A549 (cell line): ENCODE measurements at regions not wholly inside any gene's neighbourhood (a gene's known extent, or its start where the extent isn't known, plus 50 kb on each side); places are given as distances from the start of the nearest gene placed in this dataset.

ENCODE experiments used
- ATAC-seq, 2 experiments: fragments of 200-7000 bp in 1 of 2; fragments of >200 bp in 1 of 2; cut with Nextera tagmentation in 1 of 2; cut with Tn5 transposase in 1 of 2; 3 replicates each; pipeline versions ENCODE4 v1.8.0 to v1.9.1; 2018 to 2020; ENCODE audit warnings: mild to moderate bottlenecking in 1 of 2, moderate library complexity in 1 of 2
- CTCF ChIA-PET: fragments of 300-600 bp; sonication (Branson Sonifier 250); formaldehyde crosslinking; extraction: SDS; loops from one replicate; lab custom pipeline; 2021; ENCODE audit warnings: antibody characterized with exemption, inconsistent platforms; lab: Yijun Ruan, JAX
- POLR2A ChIA-PET: fragments of 350-600 bp; formaldehyde crosslinking; extraction: SDS; loops from one replicate; lab custom pipeline; 2021; ENCODE audit warnings: antibody characterized with exemption, inconsistent platforms; lab: Yijun Ruan, JAX
- DNase-seq, 2 experiments: peaks; one replicate each; pipeline versions ENCODE4 v3.0.0 to v3.0.0-alpha.2; 2011 to 2016; ENCODE audit warnings: low read depth in 1 of 2, low spot score in 1 of 2
- FAIRE-seq: peaks from 2 replicates; lab custom pipeline; 2011; peaks lifted over from hg19 to GRCh38; lab: Jason Lieb, UNC
- H3K27ac ChIP-seq, 2 experiments: fragments of >200 bp; sonication (Bioruptor Twin); formaldehyde crosslinking; 3 replicates each; pipeline ENCODE4 v1.5.1; 2016 to 2017
- H3K4me1 ChIP-seq: fragments of >200 bp; sonication (Bioruptor Twin); formaldehyde crosslinking; 3 replicates; pipeline ENCODE4 v1.6.1; 2016
- H3K4me2 ChIP-seq: fragments of >200 bp; sonication (Bioruptor Twin); formaldehyde crosslinking; 3 replicates; pipeline ENCODE4 v1.6.1; 2016
- H3K4me3 ChIP-seq: fragments of >200 bp; sonication (Bioruptor Twin); formaldehyde crosslinking; 3 replicates; pipeline ENCODE4 v1.5.1; 2016
- H3K9me3 ChIP-seq: fragments of >200 bp; sonication (Bioruptor Twin); formaldehyde crosslinking; 3 replicates; pipeline ENCODE4 v1.6.1; 2016
- BHLHE40 ChIP-seq: IDR thresholded peaks from 2 replicates; pipeline ENCODE4 v1.6.1; 2012; ENCODE audit warnings: low read depth, low read length, inconsistent platforms
- CBX8 ChIP-seq: fragments of 200-600 bp; sonication (generic); IDR thresholded peaks from 2 replicates; pipeline ENCODE4 v1.6.1; 2016
- CEBPB ChIP-seq, 2 experiments: fragments of >200 bp in 1 of 2; sonication (Bioruptor Twin) in 1 of 2; formaldehyde crosslinking in 1 of 2; IDR thresholded peaks; 2 replicates each; pipeline ENCODE4 v1.6.1; 2012 to 2016
- CTCF ChIP-seq: fragments of >200 bp; sonication (Bioruptor Twin); formaldehyde crosslinking; IDR thresholded peaks from 3 replicates; pipeline ENCODE4 v1.5.1; 2016
- EHF ChIP-seq: fragments of 250-450 bp; sonication (Bioruptor Pico); IDR thresholded peaks from 2 replicates; pipeline ENCODE4 v1.5.0; 2020; ENCODE audit warnings: mild to moderate bottlenecking
- ESRRA ChIP-seq: fragments of 150-350 bp; IDR thresholded peaks from 2 replicates; pipeline ENCODE4 v1.6.1; 2014; ENCODE audit warnings: mild to moderate bottlenecking, low read length, borderline replicate concordance
- FOSB ChIP-seq: fragments of 250-450 bp; sonication (Bioruptor Pico); IDR thresholded peaks from 2 replicates; pipeline ENCODE4 v1.5.0; 2020; ENCODE audit warnings: mild to moderate bottlenecking, moderate library complexity
- FOSL2 ChIP-seq, 2 experiments: fragments of 450-650 bp in 1 of 2; fragments of >200 bp in 1 of 2; sonication (Bioruptor Twin) in 1 of 2; formaldehyde crosslinking; IDR thresholded peaks; 2 replicates each; pipeline versions ENCODE4 v1.5.0 to v1.6.1; 2016 to 2020; ENCODE audit warnings: mild to moderate bottlenecking in 1 of 2, moderate library complexity in 1 of 2
- GATA3 ChIP-seq: IDR thresholded peaks from 2 replicates; pipeline ENCODE4 v1.6.1; 2012; ENCODE audit warnings: borderline replicate concordance
- HOXB13 ChIP-seq: fragments of 250-450 bp; sonication (Bioruptor Pico); IDR thresholded peaks from 2 replicates; pipeline ENCODE4 v1.5.0; 2020; ENCODE audit warnings: low read depth, mild to moderate bottlenecking, moderate library complexity
- HOXB5 ChIP-seq: fragments of 250-450 bp; sonication (Bioruptor Pico); IDR thresholded peaks from 2 replicates; pipeline ENCODE4 v1.5.0; 2020; ENCODE audit warnings: mild to moderate bottlenecking, moderate library complexity
- KDM1A ChIP-seq: fragments of 200-600 bp; sonication (generic); IDR thresholded peaks from 2 replicates; pipeline ENCODE4 v1.6.1; 2016; ENCODE audit warnings: low read depth, mild to moderate bottlenecking
- KDM5A ChIP-seq: fragments of 200-600 bp; sonication (generic); IDR thresholded peaks from 2 replicates; pipeline ENCODE4 v1.6.1; 2016; ENCODE audit warnings: antibody characterized with exemption, mild to moderate bottlenecking
- PBX3 ChIP-seq: IDR thresholded peaks from 2 replicates; pipeline ENCODE4 v1.6.1; 2012
- POLR2A ChIP-seq: IDR thresholded peaks from 2 replicates; pipeline ENCODE4 v1.6.1; 2012; ENCODE audit warnings: mild to moderate bottlenecking, low read length
- POLR2AphosphoS2 ChIP-seq: conservative IDR thresholded peaks from 2 replicates; pipeline ENCODE4 v1.6.1; 2012; ENCODE audit warnings: low read length, improper control_type of control experiment, inconsistent platforms
- RAD21 ChIP-seq, 2 experiments: fragments of >200 bp in 1 of 2; sonication (Bioruptor Twin) in 1 of 2; formaldehyde crosslinking in 1 of 2; IDR thresholded peaks in 1 of 2; conservative IDR thresholded peaks in 1 of 2; 2 replicates in 1 of 2; 3 replicates in 1 of 2; pipeline ENCODE4 v1.6.1; 2012 to 2018; ENCODE audit warnings: inconsistent platforms in 1 of 2
- RARB ChIP-seq: fragments of 250-450 bp; sonication (Bioruptor Pico); IDR thresholded peaks from 2 replicates; pipeline ENCODE4 v1.8.0; 2021; ENCODE audit warnings: mild to moderate bottlenecking, moderate library complexity
- SMC3 ChIP-seq: fragments of >200 bp; sonication (Bioruptor Twin); formaldehyde crosslinking; IDR thresholded peaks from 3 replicates; pipeline ENCODE4 v1.6.1; 2018; ENCODE audit warnings: inconsistent platforms
- TFCP2L1 ChIP-seq: fragments of 250-450 bp; sonication (Bioruptor Pico); IDR thresholded peaks from 2 replicates; pipeline ENCODE4 v1.5.0; 2021; ENCODE audit warnings: mild to moderate bottlenecking
- ZC3H11A ChIP-seq: fragments of 450-650 bp; IDR thresholded peaks from 2 replicates; pipeline ENCODE4 v1.6.1; 2014; ENCODE audit warnings: antibody characterized with exemption, mild to moderate bottlenecking
- ZFP36 ChIP-seq: fragments of 450-650 bp; IDR thresholded peaks from 2 replicates; pipeline ENCODE4 v1.6.1; 2014; ENCODE audit warnings: borderline replicate concordance; ENCODE audit not compliant: partially characterized antibody
- ZSCAN20 ChIP-seq: fragments of 250-450 bp; sonication (Bioruptor Pico); IDR thresholded peaks from 2 replicates; pipeline ENCODE4 v1.8.0; 2022; ENCODE audit warnings: mild to moderate bottlenecking, moderate library complexity
- WGBS: methylation state at CpG from one replicate; pipeline ENCODE4 v1.1.6; 2017; ENCODE audit errors: missing lambda C conversion rate; 5-methylcytosine and 5-hydroxymethylcytosine counted together
- TF ChIP-seq, protein P1 (sequence below): IDR thresholded peaks from 2 replicates; pipeline ENCODE4 v1.6.1; 2012; ENCODE audit warnings: low read depth, borderline replicate concordance
- TF ChIP-seq, protein P2 (sequence below): fragments of 250-450 bp; sonication (Bioruptor Pico); IDR thresholded peaks from 2 replicates; pipeline ENCODE4 v1.5.0; 2021; ENCODE audit warnings: mild to moderate bottlenecking, moderate library complexity, borderline replicate concordance
- TF ChIP-seq, protein P3 (sequence below): fragments of 450-650 bp; IDR thresholded peaks from 2 replicates; pipeline ENCODE4 v1.6.1; 2014; ENCODE audit warnings: antibody characterized with exemption

GRCh38 chr2:207289295-207290018 is 123.7 kb upstream of the KLF7 start (continued):
- no peak for TF ChIP-seq KDM5A

GRCh38 chr2:207290833-207291624 is 125.3 kb upstream of the KLF7 start:
- ChIA-PET POLR2A (no interaction called here), CTCF (no interaction called here)
- ATAC-seq (no peak), FAIRE-seq (no peak), DNase-seq (no peak)
- H3K27ac ChIP-seq, result no peak overlapping the region
- H3K9me3 ChIP-seq, result no peaks in the 10 kb centered on the region
- no peaks in the 10 kb centered on the region for H3K4me1 ChIP-seq
- no peak overlapping the region for H3K4me3 ChIP-seq
- TF ChIP-seq CBX8 (no peak), BHLHE40 (no peak), CTCF (no peak), GATA3 (no peak), POLR2AphosphoS2 (no peak), KDM1A (no peak), FOSB (CRISPR knock-in tag) (no peak), HOXB5 (CRISPR knock-in tag) (no peak), POLR2A (no peak), ESRRA (no peak), CEBPB (IDR thresholded peaks at IDR 0.05) (no peak), FOSL2 (IDR thresholded peaks at IDR 0.05) (no peak), FOSL2 (CRISPR knock-in tag; IDR thresholded peaks at IDR 0.05) (no peak), RAD21 (conservative IDR thresholded peaks at IDR 0.05 in 1 of 2, IDR thresholded peaks at IDR 0.05 in 1 of 2) (no peak), EHF (CRISPR knock-in tag) (no peak), ZSCAN20 (no peak)
- TF ChIP-seq, protein P1, sequence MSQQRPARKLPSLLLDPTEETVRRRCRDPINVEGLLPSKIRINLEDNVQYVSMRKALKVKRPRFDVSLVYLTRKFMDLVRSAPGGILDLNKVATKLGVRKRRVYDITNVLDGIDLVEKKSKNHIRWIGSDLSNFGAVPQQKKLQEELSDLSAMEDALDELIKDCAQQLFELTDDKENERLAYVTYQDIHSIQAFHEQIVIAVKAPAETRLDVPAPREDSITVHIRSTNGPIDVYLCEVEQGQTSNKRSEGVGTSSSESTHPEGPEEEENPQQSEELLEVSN, result no peak
- no peak overlapping the region for H3K4me2 ChIP-seq
- WGBS, result 74% methylated on average over 5 of the region's 5 CpGs

GRCh38 chr2:207291625-207292252 is 126.0 kb upstream of the KLF7 start:
- no peak overlapping the region for H3K27ac ChIP-seq
- no peak overlapping the region for H3K4me3 ChIP-seq
- FAIRE-seq (no peak), DNase-seq (no peak), ATAC-seq (no peak)
- H3K4me2 ChIP-seq, result no peak overlapping the region
- H3K9me3 ChIP-seq, result no peaks in the 10 kb centered on the region
- 82% methylated on average over 5 of the region's 5 CpGs for WGBS
- POLR2A ChIA-PET, result no interaction called here
- CTCF ChIA-PET, result interaction anchor here (1.1 kb wide), 1 partner anchor 8 kb away, joined by 3 read pairs; no protein-coding TSS in a partner anchor
- H3K4me1 ChIP-seq, result no peaks in the 10 kb centered on the region
- TF ChIP-seq SMC3, result no peak
- no peak for TF ChIP-seq PBX3
- TF ChIP-seq KDM5A, result no peak
- TF ChIP-seq, protein P2, sequence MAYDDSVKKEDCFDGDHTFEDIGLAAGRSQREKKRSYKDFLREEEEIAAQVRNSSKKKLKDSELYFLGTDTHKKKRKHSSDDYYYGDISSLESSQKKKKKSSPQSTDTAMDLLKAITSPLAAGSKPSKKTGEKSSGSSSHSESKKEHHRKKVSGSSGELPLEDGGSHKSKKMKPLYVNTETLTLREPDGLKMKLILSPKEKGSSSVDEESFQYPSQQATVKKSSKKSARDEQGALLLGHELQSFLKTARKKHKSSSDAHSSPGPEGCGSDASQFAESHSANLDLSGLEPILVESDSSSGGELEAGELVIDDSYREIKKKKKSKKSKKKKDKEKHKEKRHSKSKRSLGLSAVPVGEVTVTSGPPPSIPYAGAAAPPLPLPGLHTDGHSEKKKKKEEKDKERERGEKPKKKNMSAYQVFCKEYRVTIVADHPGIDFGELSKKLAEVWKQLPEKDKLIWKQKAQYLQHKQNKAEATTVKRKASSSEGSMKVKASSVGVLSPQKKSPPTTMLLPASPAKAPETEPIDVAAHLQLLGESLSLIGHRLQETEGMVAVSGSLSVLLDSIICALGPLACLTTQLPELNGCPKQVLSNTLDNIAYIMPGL (CRISPR knock-in tag), result no peak
- no peak for TF ChIP-seq ZC3H11A
- TF ChIP-seq, protein P3, sequence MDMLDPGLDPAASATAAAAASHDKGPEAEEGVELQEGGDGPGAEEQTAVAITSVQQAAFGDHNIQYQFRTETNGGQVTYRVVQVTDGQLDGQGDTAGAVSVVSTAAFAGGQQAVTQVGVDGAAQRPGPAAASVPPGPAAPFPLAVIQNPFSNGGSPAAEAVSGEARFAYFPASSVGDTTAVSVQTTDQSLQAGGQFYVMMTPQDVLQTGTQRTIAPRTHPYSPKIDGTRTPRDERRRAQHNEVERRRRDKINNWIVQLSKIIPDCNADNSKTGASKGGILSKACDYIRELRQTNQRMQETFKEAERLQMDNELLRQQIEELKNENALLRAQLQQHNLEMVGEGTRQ, result no peak
- TF ChIP-seq HOXB13 (CRISPR knock-in tag), result no peak
- no peak for TF ChIP-seq ZFP36
- no peak for TF ChIP-seq TFCP2L1 (CRISPR knock-in tag)
- TF ChIP-seq EHF (CRISPR knock-in tag), result no peak
- no peak for TF ChIP-seq FOSB (CRISPR knock-in tag)
- TF ChIP-seq RARB (CRISPR knock-in tag), result no peak
- TF ChIP-seq CBX8, result no peak
